ENCODE measurements at regions not wholly inside any gene's neighbourhood (a gene's known extent, or its start where the extent isn't known, plus 50 kb on each side); places are given as distances from the start of the nearest gene placed in this dataset.
A peak's percentile ranks its signal among the peaks of the same experiment; 100 is the strongest.
"Not testable (repeated sequence)": the region's sequence is repeated elsewhere in the genome, so short reads cannot be mapped to it uniquely, and the experiment has no call there.

GRCh38 chr16:22633280-22633679 is 122.6 kb downstream of the NPIPB5 start:
- no peaks in the 10 kb centered on the region for H3K9me3 ChIP-seq (ENCODE audit: control insufficient read depth in 2 of 2, insufficient read depth in 1 of 2, low read length in 1 of 2)
- H3K4me1 ChIP-seq (ENCODE audit: control insufficient read depth in 2 of 2, insufficient read depth in 2 of 2, low read length in 2 of 2): no peaks in the 10 kb centered on the region
- H3K27me3 ChIP-seq (ENCODE audit: control insufficient read depth in 2 of 2, insufficient read depth in 1 of 2, low read length in 1 of 2): no peaks in the 10 kb centered on the region
- 88% methylated on average over 5 of the region's 5 CpGs for WGBS
- no peak overlapping the region for H3K4me3 ChIP-seq (ENCODE audit: low read length in 2 of 2)
- no peak overlapping the region for H3K27ac ChIP-seq (ENCODE audit: low read depth in 1 of 2, low read length in 1 of 2)
- no peaks in the 10 kb centered on the region for H3K36me3 ChIP-seq (ENCODE audit: control insufficient read depth in 2 of 2, insufficient read depth in 2 of 2, low read length in 1 of 2)
- no peak for DNase-seq (ENCODE audit: low read depth in 6 of 9, low spot score in 9 of 9)

- no peak for DNase-seq (ENCODE audit: low read depth in 6 of 9, low spot score in 9 of 9)
- Histone ChIP-seq H3K4me1 (ENCODE audit: control insufficient read depth in 2 of 2, insufficient read depth in 2 of 2, low read length in 2 of 2) (no peaks in the 10 kb centered on the region), H3K27ac (ENCODE audit: low read depth in 1 of 2, low read length in 1 of 2) (no peak overlapping the region), H3K27me3 (ENCODE audit: control insufficient read depth in 2 of 2, insufficient read depth in 1 of 2, low read length in 1 of 2) (no peaks in the 10 kb centered on the region), H3K4me3 (ENCODE audit: low read length in 2 of 2) (no peak overlapping the region), H3K9me3 (ENCODE audit: control insufficient read depth in 2 of 2, insufficient read depth in 1 of 2, low read length in 1 of 2) (no peaks in the 10 kb centered on the region), H3K36me3 (ENCODE audit: control insufficient read depth in 2 of 2, insufficient read depth in 2 of 2, low read length in 1 of 2) (no peaks in the 10 kb centered on the region)
- 64% methylated on average over 3 of the region's 3 CpGs for WGBS
Measured at GRCh38 chr16:22633799-22634198, 123.1 kb downstream of the NPIPB5 start.

- Histone ChIP-seq H3K4me3 (ENCODE audit: low read length in 2 of 2) (no peak overlapping the region), H3K36me3 (ENCODE audit: control insufficient read depth in 2 of 2, insufficient read depth in 2 of 2, low read length in 1 of 2) (no peaks in the 10 kb centered on the region), H3K9me3 (ENCODE audit: control insufficient read depth in 2 of 2, insufficient read depth in 1 of 2, low read length in 1 of 2) (no peaks in the 10 kb centered on the region), H3K4me1 (ENCODE audit: control insufficient read depth in 2 of 2, insufficient read depth in 2 of 2, low read length in 2 of 2) (no peaks in the 10 kb centered on the region), H3K27me3 (ENCODE audit: control insufficient read depth in 2 of 2, insufficient read depth in 1 of 2, low read length in 1 of 2) (no peaks in the 10 kb centered on the region), H3K27ac (ENCODE audit: low read depth in 1 of 2, low read length in 1 of 2) (no peak overlapping the region)
- no peak for DNase-seq (ENCODE audit: low read depth in 6 of 9, low spot score in 9 of 9)
Measured at GRCh38 chr16:22634954-22635353, 124.3 kb downstream of the NPIPB5 start.

GRCh38 chr16:22635357-22635761 is 124.7 kb downstream of the NPIPB5 start:
- no peaks in the 10 kb centered on the region for H3K4me1 ChIP-seq (ENCODE audit: control insufficient read depth in 2 of 2, insufficient read depth in 2 of 2, low read length in 2 of 2)
- WGBS: 13% methylated on average over 2 of the region's 2 CpGs
- no peaks in the 10 kb centered on the region for H3K36me3 ChIP-seq (ENCODE audit: control insufficient read depth in 2 of 2, insufficient read depth in 2 of 2, low read length in 1 of 2)
- H3K27ac ChIP-seq (ENCODE audit: low read depth in 1 of 2, low read length in 1 of 2): no peak overlapping the region
- no peaks in the 10 kb centered on the region for H3K9me3 ChIP-seq (ENCODE audit: control insufficient read depth in 2 of 2, insufficient read depth in 1 of 2, low read length in 1 of 2)
- H3K27me3 ChIP-seq (ENCODE audit: control insufficient read depth in 2 of 2, insufficient read depth in 1 of 2, low read length in 1 of 2): no peaks in the 10 kb centered on the region
- no peak for DNase-seq (ENCODE audit: low read depth in 6 of 9, low spot score in 9 of 9)
- H3K4me3 ChIP-seq (ENCODE audit: low read length in 2 of 2): no peak overlapping the region

- Histone ChIP-seq H3K4me3 (ENCODE audit: low read length in 2 of 2) (no peak overlapping the region), H3K9me3 (ENCODE audit: control insufficient read depth in 2 of 2, insufficient read depth in 1 of 2, low read length in 1 of 2) (no peaks in the 10 kb centered on the region), H3K4me1 (ENCODE audit: control insufficient read depth in 2 of 2, insufficient read depth in 2 of 2, low read length in 2 of 2) (no peaks in the 10 kb centered on the region), H3K36me3 (ENCODE audit: control insufficient read depth in 2 of 2, insufficient read depth in 2 of 2, low read length in 1 of 2) (no peaks in the 10 kb centered on the region), H3K27me3 (ENCODE audit: control insufficient read depth in 2 of 2, insufficient read depth in 1 of 2, low read length in 1 of 2) (no peaks in the 10 kb centered on the region), H3K27ac (ENCODE audit: low read depth in 1 of 2, low read length in 1 of 2) (no peak overlapping the region)
- whole genome bisulfite sequencing: 43% methylated on average over 6 of the region's 6 CpGs
- DNase-seq (ENCODE audit: low read depth in 6 of 9, low spot score in 9 of 9): no peak
Measured at GRCh38 chr16:22635801-22636200, 125.1 kb downstream of the NPIPB5 start.

- H3K27me3 ChIP-seq (ENCODE audit: control insufficient read depth in 2 of 2, insufficient read depth in 1 of 2, low read length in 1 of 2): peaks cover 0 to 10% of the 10 kb centered on the region in 2 donors
- WGBS: 87% methylated on average over 8 of the region's 8 CpGs
- H3K9me3 ChIP-seq (ENCODE audit: control insufficient read depth in 2 of 2, insufficient read depth in 1 of 2, low read length in 1 of 2): peaks cover 0 to 1% of the 10 kb centered on the region in 2 donors
- H3K4me3 ChIP-seq (ENCODE audit: low read length in 2 of 2): no peak overlapping the region
- no peaks in the 10 kb centered on the region for H3K4me1 ChIP-seq (ENCODE audit: control insufficient read depth in 2 of 2, insufficient read depth in 2 of 2, low read length in 2 of 2)
- no peak overlapping the region for H3K27ac ChIP-seq (ENCODE audit: low read depth in 1 of 2, low read length in 1 of 2)
- H3K36me3 ChIP-seq (ENCODE audit: control insufficient read depth in 2 of 2, insufficient read depth in 2 of 2, low read length in 1 of 2): no peaks in the 10 kb centered on the region
- no peak for DNase-seq (ENCODE audit: low read depth in 6 of 9, low spot score in 9 of 9)
Measured at GRCh38 chr16:22638393-22639206, 127.9 kb downstream of the NPIPB5 start.

GRCh38 chr16:22641131-22641628 is 130.5 kb downstream of the NPIPB5 start:
- peaks cover 0 to 12% of the 10 kb centered on the region in 2 donors for H3K27me3 ChIP-seq (ENCODE audit: control insufficient read depth in 2 of 2, insufficient read depth in 1 of 2, low read length in 1 of 2)

GRCh38 chr16:22642416-22643088 is 131.9 kb downstream of the NPIPB5 start:
- no peaks in the 10 kb centered on the region for H3K4me1 ChIP-seq (ENCODE audit: control insufficient read depth in 2 of 2, insufficient read depth in 2 of 2, low read length in 2 of 2)
- 84% methylated on average over 9 of the region's 9 CpGs for WGBS
- H3K27ac ChIP-seq (ENCODE audit: low read depth in 1 of 2, low read length in 1 of 2): no peak overlapping the region
- H3K9me3 ChIP-seq (ENCODE audit: control insufficient read depth in 2 of 2, insufficient read depth in 1 of 2, low read length in 1 of 2): peaks cover 0 to 1% of the 10 kb centered on the region in 2 donors
- no peak overlapping the region for H3K4me3 ChIP-seq (ENCODE audit: low read length in 2 of 2)
- DNase-seq (ENCODE audit: low read depth in 6 of 9, low spot score in 9 of 9): no peak
- no peaks in the 10 kb centered on the region for H3K36me3 ChIP-seq (ENCODE audit: control insufficient read depth in 2 of 2, insufficient read depth in 2 of 2, low read length in 1 of 2)
- peaks cover 0 to 12% of the 10 kb centered on the region in 2 donors for H3K27me3 ChIP-seq (ENCODE audit: control insufficient read depth in 2 of 2, insufficient read depth in 1 of 2, low read length in 1 of 2)

More at GRCh38 chr16:22641131-22641628, 130.5 kb downstream of the NPIPB5 start:
- H3K36me3 ChIP-seq (ENCODE audit: control insufficient read depth in 2 of 2, insufficient read depth in 2 of 2, low read length in 1 of 2): no peaks in the 10 kb centered on the region
- peaks cover 0 to 1% of the 10 kb centered on the region in 2 donors for H3K9me3 ChIP-seq (ENCODE audit: control insufficient read depth in 2 of 2, insufficient read depth in 1 of 2, low read length in 1 of 2)
- WGBS: 56% methylated on average over 1 of the region's 1 CpG
- no peaks in the 10 kb centered on the region for H3K4me1 ChIP-seq (ENCODE audit: control insufficient read depth in 2 of 2, insufficient read depth in 2 of 2, low read length in 2 of 2)
- no peak overlapping the region for H3K27ac ChIP-seq (ENCODE audit: low read depth in 1 of 2, low read length in 1 of 2)
- H3K4me3 ChIP-seq (ENCODE audit: low read length in 2 of 2): no peak overlapping the region
- DNase-seq (ENCODE audit: low read depth in 6 of 9, low spot score in 9 of 9): peak in 3 of 9 donors; percentile 2 to 28 (median 12)

- 95% methylated on average over 5 of the region's 5 CpGs for WGBS
- H3K36me3 ChIP-seq (ENCODE audit: control insufficient read depth in 2 of 2, insufficient read depth in 2 of 2, low read length in 1 of 2); H3K27ac ChIP-seq (ENCODE audit: low read depth in 1 of 2, low read length in 1 of 2); H3K4me1 ChIP-seq (ENCODE audit: control insufficient read depth in 2 of 2, insufficient read depth in 2 of 2, low read length in 2 of 2); H3K4me3 ChIP-seq (ENCODE audit: low read length in 2 of 2); DNase-seq (ENCODE audit: low read depth in 6 of 9, low spot score in 9 of 9); H3K9me3 ChIP-seq (ENCODE audit: control insufficient read depth in 2 of 2, insufficient read depth in 1 of 2, low read length in 1 of 2): not testable (repeated sequence)
- peaks cover 0 to 12% of the 10 kb centered on the region in 2 donors for H3K27me3 ChIP-seq (ENCODE audit: control insufficient read depth in 2 of 2, insufficient read depth in 1 of 2, low read length in 1 of 2)
Measured at GRCh38 chr16:22643203-22643602, 132.5 kb downstream of the NPIPB5 start.
